Heart right ventricle (tissue), 16 donors: ENCODE measurements at regions not wholly inside any gene's neighbourhood (a gene's known extent, or its start where the extent isn't known, plus 50 kb on each side); places are given as distances from the start of the nearest gene placed in this dataset.

ENCODE experiments used
- ATAC-seq, 8 donors: fragments of 200-7000 bp; cut with Tn5 transposase; one replicate each; pipeline ENCODE4 v1.9.1; 2020; ENCODE audit warnings: mild to moderate bottlenecking in 8 of 8, moderate library complexity in 8 of 8, moderate number of reproducible peaks in 1 of 8
- DNase-seq, 2 donors: peaks; one replicate each; pipeline ENCODE4 v3.0.0-alpha.2; 2020
- H3K27ac ChIP-seq, 10 donors: fragments of 200-600 bp; sonication (generic) in 2 of 10; one replicate each; pipeline versions ENCODE4 v1.5.0 to v1.8.0; 2020 to 2022; ENCODE audit warnings: mild to moderate bottlenecking in 3 of 10
- H3K27me3 ChIP-seq, 7 donors: fragments of 200-600 bp; one replicate each; pipeline ENCODE4 v1.8.0; 2021 to 2022; ENCODE audit warnings: mild to moderate bottlenecking in 2 of 7
- H3K36me3 ChIP-seq, 9 donors: fragments of 200-600 bp; sonication (generic) in 1 of 9; one replicate each; pipeline versions ENCODE4 v1.5.0 to v1.8.0; 2020 to 2022; ENCODE audit warnings: mild to moderate bottlenecking in 2 of 9
- H3K4me1 ChIP-seq, 9 donors: fragments of 200-600 bp; sonication (generic) in 1 of 9; one replicate each; pipeline versions ENCODE4 v1.5.0 to v1.8.0; 2020 to 2022; ENCODE audit warnings: mild to moderate bottlenecking in 4 of 9
- H3K4me3 ChIP-seq, 10 donors: fragments of 200-600 bp; sonication (generic) in 2 of 10; one replicate each; pipeline versions ENCODE4 v1.5.0 to v1.8.0; 2020 to 2022; ENCODE audit warnings: mild to moderate bottlenecking in 7 of 10, moderate library complexity in 2 of 10
- H3K9me3 ChIP-seq, 11 donors: fragments of 200-600 bp in 10 of 11; sonication (generic) in 2 of 11; one replicate each; pipeline versions ENCODE4 v1.5.0 to v1.8.0; 2013 to 2022; ENCODE audit warnings: mild to moderate bottlenecking in 2 of 11, control low read depth in 1 of 11, moderate library complexity in 1 of 11
- CTCF ChIP-seq, 9 donors: fragments of 200-600 bp; sonication (generic) in 2 of 9; IDR thresholded peaks; one replicate each; pipeline versions ENCODE4 v1.5.0 to v1.8.0; 2021 to 2022; ENCODE audit warnings: antibody characterized with exemption in 9 of 9, mild to moderate bottlenecking in 5 of 9, moderate library complexity in 1 of 9
- WGBS, 2 donors: extraction: QIAGEN DNeasy Blood & Tissue Kit; methylation state at CpG; one replicate each; pipeline ENCODE4 v1.1.7; 2013; ENCODE audit warnings: inconsistent platforms in 1 of 2; 5-methylcytosine and 5-hydroxymethylcytosine counted together
- intact Hi-C, 10 donors: fragments of 100-400 bp; cut with DNase I; formaldehyde crosslinking; loops; one replicate each; pipeline versions ENCODE4 v1.11.1 to v1.14.2; 2022
- donor health status: Arrhythmogenic right ventricular cardiomyopathy.
- donor health status: ischemic (EF 13 %, LVEDD 7.1; RV severe dilation, severe dysfunction).
- donor health status: healthy with polysubstance abuse.
- donor health status: DM: no; HTN: yes; CAD: no.
- donor health status: DM: no; HTN: no; CAD: no.
- donor health status: ischemic (EF 25% LVEDD 6.9; RV normal size, moderate dysfunction).
- donor health status: ischemic (EF 25% LVEDD 5.7; RV mildly dilated, moderate dysfunction).
- donor health status: healthy.
- donor health status: DM: yes; HTN: yes; CAD: no.
- donor health status: Ischemic cardiomyopathy.
- donor health status: ischemic (EF 35%, LVEDD 5.7; RV mildly dilated, moderate dysfunction).
- donor health status: nonischemic (EF 11% LVEDD 7.7; RV severe dilation, severe dysfunction).
- donor health status: DM: yes; HTN: yes; CAD: no.
- donor health status: PGD.
- donor health status: ischemic (EF 29% LVEDD 5.4; RV normal size, mild dysfunction).
- donor health status: nonischemic (EF 23%, LVEDD 6.1; RV moderate dilation, normal function).

DNA sequence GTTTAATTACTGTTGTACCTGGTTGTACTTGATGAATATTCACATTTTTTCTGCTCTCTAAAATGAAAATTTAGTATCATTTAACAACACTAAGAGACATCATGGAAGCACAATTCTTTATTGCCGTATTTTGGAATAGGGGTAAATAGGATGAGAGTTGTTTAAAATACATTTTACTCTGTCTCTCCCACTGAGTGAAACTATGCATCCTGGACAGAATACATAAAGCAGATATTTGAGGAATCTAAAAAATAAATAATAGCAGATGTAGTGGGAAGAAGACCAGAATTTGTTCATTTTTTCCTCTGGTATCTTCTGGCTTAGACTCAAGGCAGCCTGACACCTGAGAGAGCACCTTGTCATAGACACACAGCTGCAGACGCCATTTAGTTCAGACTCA lies 119.1 kb upstream of the AHI1 start:
- Histone ChIP-seq H3K4me1 (no peaks in the 10 kb centered on the region), H3K27me3 (peaks cover 0 to 7% (median 0%) of the 10 kb centered on the region in 7 donors), H3K4me3 (no peak overlapping the region), H3K36me3 (no peaks in the 10 kb centered on the region), H3K9me3 (no peaks in the 10 kb centered on the region), H3K27ac (no peak overlapping the region)
- no peak for DNase-seq
- WGBS, 2 donors = 95% methylated on average over 2 of the region's 2 CpGs
- no peak for TF ChIP-seq CTCF (IDR thresholded peaks at IDR 0.05)
- no peak for ATAC-seq
- intact Hi-C loops = no loop called here

- WGBS, 2 donors = 83% methylated on average over 2 of the region's 2 CpGs
- no peak overlapping the region for H3K4me3 ChIP-seq
- no peak for TF ChIP-seq CTCF (IDR thresholded peaks at IDR 0.05)
- ATAC-seq (no peak), DNase-seq (no peak)
- H3K36me3 ChIP-seq = no peaks in the 10 kb centered on the region
- intact Hi-C loops = no loop called here
- H3K9me3 ChIP-seq = no peaks in the 10 kb centered on the region
- no peak overlapping the region for H3K27ac ChIP-seq
- H3K4me1 ChIP-seq = no peaks in the 10 kb centered on the region
- peaks cover 0 to 7% (median 0%) of the 10 kb centered on the region in 7 donors for H3K27me3 ChIP-seq
These were observed 119.7 kb upstream of the AHI1 start for GRCh38 chr6:135617222-135617621.

GRCh38 chr6:135622081-135622480 lies 124.5 kb upstream of the AHI1 start:
- no peak overlapping the region for H3K4me3 ChIP-seq
- H3K4me1 ChIP-seq = no peaks in the 10 kb centered on the region
- no peaks in the 10 kb centered on the region for H3K36me3 ChIP-seq
- no peak for TF ChIP-seq CTCF (IDR thresholded peaks at IDR 0.05)
- no peak overlapping the region for H3K27ac ChIP-seq
- DNase-seq (no peak), ATAC-seq (no peak)
- no peaks in the 10 kb centered on the region for H3K27me3 ChIP-seq
- 100% methylated on average over 1 of the region's 1 CpG for WGBS, 2 donors
- no peaks in the 10 kb centered on the region for H3K9me3 ChIP-seq
- intact Hi-C loops = no loop called here

DNA sequence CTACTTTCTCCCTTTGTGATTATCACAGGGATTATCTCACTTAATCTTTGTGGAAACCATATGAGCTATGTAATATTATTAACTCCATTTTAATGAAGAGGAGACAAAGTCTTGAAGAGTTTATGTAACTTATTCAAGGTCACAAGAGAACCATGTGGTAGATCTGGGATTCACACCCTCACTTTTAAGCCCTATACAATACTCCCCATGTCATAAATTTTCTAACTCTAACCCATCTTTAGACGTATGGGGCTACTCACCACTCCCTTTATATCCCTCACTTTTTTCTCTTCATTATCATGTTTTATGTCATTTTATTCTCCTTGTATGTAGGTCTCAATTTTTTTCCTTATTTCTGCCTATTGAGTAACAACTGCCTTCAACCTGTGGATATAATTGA lies 126.4 kb upstream of the AHI1 start:
- Histone ChIP-seq H3K4me1 (no peaks in the 10 kb centered on the region), H3K9me3 (no peaks in the 10 kb centered on the region), H3K36me3 (no peaks in the 10 kb centered on the region), H3K27me3 (no peaks in the 10 kb centered on the region), H3K4me3 (no peak overlapping the region), H3K27ac (no peak overlapping the region)
- ATAC-seq (no peak), DNase-seq (no peak)
- 90 to 96% methylated on average over 1 of the region's 1 CpG for WGBS, 2 donors
- TF ChIP-seq CTCF (IDR thresholded peaks at IDR 0.05) = no peak
- intact Hi-C loops = no loop called here
